ENCODE measurements at regions not wholly inside any gene's neighbourhood (a gene's known extent, or its start where the extent isn't known, plus 50 kb on each side); places are given as distances from the start of the nearest gene placed in this dataset.
"Not testable (repeated sequence)": the region's sequence is repeated elsewhere in the genome, so short reads cannot be mapped to it uniquely, and the experiment has no call there.

DNA sequence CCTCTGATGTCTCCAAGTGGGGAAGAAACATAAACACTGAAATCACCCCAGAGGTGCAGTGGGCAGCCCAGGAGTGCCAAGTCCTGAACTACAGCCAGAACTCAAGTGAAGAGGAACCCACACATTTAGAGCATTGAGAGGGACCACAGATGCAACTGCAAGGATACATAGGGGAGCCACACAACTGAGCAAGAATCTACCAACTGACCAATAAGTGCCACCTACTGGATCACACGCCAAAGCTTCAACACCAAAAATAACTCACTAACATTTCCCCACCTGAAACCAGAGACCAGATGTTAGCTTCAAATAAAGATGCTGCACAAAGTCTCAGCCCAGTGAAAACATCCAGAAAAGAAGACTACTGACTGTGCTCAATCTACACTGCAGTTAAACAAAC, 276.7 kb upstream of the GRIA3 start:
- DNase-seq (ENCODE audit: low read depth in 3 of 3): no peak

DNA sequence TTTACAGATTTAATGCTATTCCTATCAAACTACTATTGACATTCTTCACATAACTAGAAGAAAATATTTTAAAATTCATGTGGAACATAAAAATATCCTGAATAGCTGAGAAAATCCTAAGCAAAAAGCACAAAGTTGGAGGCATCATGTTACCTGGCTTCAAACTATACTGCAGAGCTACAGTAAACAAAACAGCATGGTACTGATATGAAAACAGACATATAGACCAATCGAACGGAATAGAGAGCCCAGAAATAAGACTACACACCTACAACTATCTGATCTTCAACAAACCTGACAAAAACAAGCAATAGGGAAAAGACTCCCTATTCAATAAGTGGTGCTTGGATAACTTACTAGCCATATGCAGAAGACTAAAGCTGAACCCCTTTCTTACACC, 273.4 kb upstream of the GRIA3 start:
- DNase-seq (ENCODE audit: low read depth in 3 of 3): no peak

DNA sequence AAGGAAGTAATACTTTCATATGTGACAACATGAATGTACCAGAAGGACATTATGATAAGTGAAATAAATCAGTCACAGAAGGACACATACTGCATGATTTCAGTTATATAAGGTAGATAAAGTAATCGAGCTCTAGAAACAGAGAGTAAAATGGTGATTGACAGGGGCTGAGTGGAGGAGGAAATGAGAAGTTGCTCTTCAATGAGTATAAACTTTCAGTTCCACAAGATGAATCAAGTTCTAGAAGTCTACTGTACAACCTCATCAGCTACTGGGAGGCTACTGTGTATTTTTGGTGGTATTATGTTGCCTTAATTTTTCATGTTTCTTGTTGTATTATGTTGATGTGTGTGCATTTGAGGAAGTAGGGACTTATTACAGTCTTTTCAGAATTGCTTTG, 270.9 kb upstream of the GRIA3 start:
- DNase-seq (ENCODE audit: low read depth in 3 of 3): no peak

- DNase-seq (ENCODE audit: low read depth in 3 of 3): no peak
Measured at GRCh38 chrX:122913764-122914163, 270.3 kb upstream of the GRIA3 start.

DNA sequence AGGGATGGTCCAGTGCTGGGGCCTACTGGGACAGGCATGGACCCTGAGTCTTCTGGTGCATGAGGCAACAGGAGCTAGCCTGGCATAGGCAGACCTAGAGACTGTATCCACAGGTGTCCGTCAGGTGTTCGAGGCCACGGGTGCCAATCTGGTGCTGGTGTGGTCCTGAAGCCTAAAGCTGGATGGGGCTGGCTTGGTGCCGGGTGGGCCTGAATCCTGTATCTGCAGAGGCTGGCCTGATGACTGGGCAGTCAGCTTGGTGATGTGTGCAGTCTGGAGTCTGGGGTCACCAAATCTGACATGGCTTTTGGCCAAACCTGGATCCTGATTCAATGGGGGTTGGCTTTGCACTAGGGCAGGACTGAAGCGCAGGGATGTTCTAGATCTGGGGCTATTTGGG, 269.8 kb upstream of the GRIA3 start:
- no peak for DNase-seq (ENCODE audit: low read depth in 3 of 3)

- DNase-seq (ENCODE audit: low read depth in 3 of 3): no peak
Measured at GRCh38 chrX:122934131-122934530, 249.9 kb upstream of the GRIA3 start.

DNA sequence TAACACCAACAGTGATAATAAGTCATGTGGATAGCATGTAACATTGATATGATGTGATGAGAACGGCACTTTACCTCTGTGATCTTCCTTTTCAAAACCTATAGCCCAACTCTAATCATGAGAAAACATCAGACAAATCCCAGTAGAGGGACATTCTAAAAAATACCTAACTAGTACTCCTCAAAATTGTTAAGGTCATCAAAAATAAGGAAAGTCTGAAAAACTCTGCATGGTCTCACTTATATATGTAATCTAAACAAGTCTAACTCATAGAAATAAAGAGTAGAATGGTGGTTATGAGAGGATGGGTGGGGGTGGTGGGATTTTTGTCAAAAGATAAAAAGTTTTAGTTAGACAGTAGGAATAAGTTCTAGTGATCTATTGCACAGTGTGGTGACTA, 243.9 kb upstream of the GRIA3 start:
- DNase-seq (ENCODE audit: low read depth in 3 of 3): no peak

DNA sequence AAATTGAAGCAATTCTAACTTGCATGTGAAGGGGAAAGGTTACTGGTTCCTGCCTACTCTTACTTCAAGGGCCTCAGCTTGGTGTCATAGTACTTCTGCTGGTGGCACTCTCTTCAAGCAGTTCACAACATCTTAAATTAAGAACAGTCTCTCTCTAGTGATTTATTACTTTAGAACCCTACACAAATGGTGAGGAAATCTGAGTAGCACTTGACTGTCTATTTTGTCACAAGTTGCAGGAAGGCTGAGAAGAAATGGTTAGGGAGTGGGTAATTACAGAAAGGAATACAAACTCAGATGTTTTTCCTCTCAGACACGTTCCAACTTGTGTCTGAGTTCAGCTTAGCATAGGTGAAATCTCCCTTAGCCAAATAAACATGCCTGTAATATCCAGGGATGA, 242.3 kb upstream of the GRIA3 start:
- DNase-seq (ENCODE audit: low read depth in 3 of 3): no peak

DNA sequence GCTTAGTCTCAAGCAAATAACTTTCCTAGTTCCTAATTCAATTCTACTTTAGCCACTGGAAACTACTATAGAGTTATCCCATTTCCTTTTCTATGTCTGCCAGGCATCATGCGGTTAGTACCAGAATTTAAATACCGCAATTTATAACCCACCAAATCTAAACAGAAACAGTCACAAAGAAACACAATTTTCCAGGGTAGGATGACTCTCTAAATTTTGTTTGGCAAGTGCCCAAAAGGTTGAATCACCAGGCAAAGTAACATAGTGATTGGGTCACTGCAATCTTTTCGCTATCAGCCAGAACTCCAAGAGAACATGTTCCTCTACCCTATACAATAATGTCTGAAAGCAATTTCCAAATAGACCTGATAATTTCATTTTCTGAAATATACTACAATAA, 240.2 kb upstream of the GRIA3 start:
- DNase-seq (ENCODE audit: low read depth in 3 of 3): no peak

GRCh38 chrX:122945328-122945727, 238.8 kb upstream of the GRIA3 start:
- no peak for DNase-seq (ENCODE audit: low read depth in 3 of 3)

DNA sequence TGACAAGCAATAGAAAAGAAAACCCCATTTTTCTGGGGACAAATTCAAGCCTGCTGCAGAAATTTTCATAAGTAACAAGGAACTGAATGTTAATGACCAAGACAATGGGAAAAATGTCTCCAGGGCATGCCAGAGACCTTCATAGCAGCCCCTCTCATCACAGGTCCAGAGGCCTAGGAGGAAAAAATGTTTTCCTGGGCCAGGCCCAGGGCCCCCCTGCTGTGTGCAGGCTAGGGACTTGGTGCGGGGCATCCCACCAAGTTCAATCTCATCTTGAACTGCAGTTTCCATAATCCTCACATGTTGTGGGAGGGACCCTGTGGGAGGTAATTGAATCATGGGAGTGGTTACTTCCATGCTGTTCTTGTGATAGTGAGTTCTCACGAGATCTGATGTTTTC, 211.5 kb upstream of the GRIA3 start:
- DNase-seq (ENCODE audit: low read depth in 3 of 3): no peak

DNA sequence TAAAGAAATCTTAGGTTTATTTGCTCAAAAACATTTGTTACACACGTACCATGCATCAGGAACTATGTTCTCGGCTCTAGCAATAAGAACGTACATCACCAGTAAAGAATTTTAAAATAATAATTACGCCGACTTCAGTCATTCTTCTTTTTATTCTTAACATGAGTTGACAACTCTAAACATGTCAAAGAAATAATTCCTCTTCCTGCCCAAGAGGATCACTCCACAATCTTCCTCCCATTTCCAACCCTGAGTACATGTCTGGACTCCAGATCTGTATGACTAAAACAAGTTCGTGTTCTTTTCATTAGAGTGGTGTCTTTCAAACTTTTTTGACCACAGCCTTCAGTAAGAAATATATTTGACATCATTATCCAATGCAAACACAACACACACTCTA, 201.6 kb upstream of the GRIA3 start:
- DNase-seq (ENCODE audit: low read depth in 3 of 3): no peak

- not testable (repeated sequence) for DNase-seq (ENCODE audit: low read depth in 3 of 3)
Measured at GRCh38 chrX:123002844-123003243, 181.2 kb upstream of the GRIA3 start.

GRCh38 chrX:123013141-123013540, 170.9 kb upstream of the GRIA3 start:
- DNase-seq (ENCODE audit: low read depth in 3 of 3): no peak

DNA sequence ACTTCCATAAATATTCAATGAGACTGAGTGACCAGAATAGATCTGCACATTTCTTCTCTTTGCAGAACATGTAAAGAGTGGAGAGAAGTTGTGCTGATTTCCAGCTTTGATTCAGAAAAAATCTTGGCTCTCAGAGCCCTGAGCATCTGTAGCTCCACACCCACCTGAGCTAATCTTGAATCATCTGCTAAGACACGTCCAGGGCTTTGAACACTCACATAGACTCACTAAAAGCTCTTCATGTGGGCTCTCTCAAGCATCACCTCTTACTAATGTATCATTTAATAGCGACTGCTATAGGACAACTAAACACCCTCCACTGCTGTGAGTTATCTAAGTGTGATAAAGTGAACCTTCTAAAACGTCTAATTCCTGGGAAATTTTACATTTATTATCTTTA, 147.7 kb upstream of the GRIA3 start:
- DNase-seq (ENCODE audit: low read depth in 3 of 3): no peak

- no peak for DNase-seq (ENCODE audit: low read depth in 3 of 3)
Measured at GRCh38 chrX:123049071-123049625, 134.9 kb upstream of the GRIA3 start.

- DNase-seq (ENCODE audit: low read depth in 3 of 3): no peak
Measured at GRCh38 chrX:123060986-123061385, 123.1 kb upstream of the GRIA3 start.

DNA sequence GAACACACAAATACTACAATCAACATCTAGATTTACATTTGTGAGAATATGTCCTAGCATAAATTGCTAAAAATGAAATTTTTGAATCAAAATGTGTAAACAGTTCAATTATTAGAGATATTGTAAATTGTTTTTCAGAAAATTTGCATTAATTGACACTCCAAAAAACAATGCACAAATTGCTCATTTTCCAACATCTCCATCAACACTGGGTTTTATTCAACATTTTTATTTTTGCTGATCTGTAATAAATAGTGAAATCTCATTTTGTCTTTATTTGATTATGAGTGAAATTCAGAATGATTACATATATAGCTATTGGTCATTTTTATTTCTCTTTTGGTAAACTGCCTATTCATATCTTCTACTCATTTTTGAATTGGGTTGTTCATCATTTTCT, 120.0 kb upstream of the GRIA3 start:
- DNase-seq (ENCODE audit: low read depth in 3 of 3): no peak

GRCh38 chrX:123072686-123073385, 111.2 kb upstream of the GRIA3 start:
- no peak for DNase-seq (ENCODE audit: low read depth in 3 of 3)

- DNase-seq (ENCODE audit: low read depth in 3 of 3): no peak
Measured at GRCh38 chrX:123075947-123076561, 108.0 kb upstream of the GRIA3 start.

DNA sequence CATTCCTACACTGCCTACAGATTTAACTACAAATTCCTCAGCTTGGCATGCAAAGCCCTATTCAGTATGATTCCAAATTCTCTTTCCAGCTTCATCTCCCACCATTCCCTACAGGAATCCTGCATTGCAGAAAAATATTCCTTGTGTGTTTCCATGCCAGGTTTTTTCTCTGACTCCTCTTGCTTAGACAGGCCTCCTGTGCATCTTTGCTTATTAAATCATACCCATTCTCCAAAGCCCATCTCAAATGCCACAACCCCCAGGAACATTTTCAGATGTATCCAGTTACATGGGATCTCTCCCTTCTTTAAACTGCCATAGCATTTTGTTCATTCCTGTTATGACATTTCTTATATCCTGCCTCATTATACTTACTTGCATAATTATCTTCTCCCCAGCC, 106.4 kb upstream of the GRIA3 start:
- no peak for DNase-seq (ENCODE audit: low read depth in 3 of 3)

DNA sequence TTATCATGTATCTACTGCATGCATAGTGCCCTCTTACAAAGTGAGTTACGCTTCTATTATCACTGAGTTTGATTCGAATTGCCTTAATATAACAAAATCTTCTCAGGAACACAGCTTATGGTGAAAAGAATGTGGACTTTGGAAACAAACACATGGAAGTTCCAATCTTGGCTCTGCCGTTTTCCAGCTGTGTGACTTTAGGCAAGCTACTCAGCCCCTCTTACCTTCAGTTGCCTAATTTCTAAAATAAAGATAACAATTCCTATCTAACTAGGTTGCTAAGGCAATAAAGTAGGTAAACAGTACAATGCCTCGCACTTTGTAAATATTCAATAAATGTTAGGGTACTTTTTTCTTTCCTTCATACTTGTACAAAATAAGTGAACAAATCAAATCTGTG, 104.0 kb upstream of the GRIA3 start:
- DNase-seq (ENCODE audit: low read depth in 3 of 3): no peak

DNA sequence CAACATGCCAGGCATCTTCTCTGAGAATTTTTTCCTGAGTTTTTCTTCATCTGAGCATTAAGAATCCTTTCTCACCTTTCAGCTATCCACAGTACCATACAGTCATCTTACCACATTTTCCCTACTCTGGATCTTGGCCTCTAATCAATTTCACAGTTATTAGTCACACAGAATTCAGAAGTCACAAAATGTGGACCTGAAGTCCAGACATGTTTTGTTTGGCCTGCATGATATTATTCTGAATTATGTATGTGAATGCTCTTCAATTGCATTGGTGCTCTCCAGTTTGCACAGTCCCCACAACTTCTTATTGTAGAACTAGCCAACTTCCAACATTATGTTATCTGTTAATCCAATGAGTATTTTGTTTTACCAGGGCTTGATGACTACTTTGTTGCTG, 102.3 kb upstream of the GRIA3 start:
- DNase-seq (ENCODE audit: low read depth in 3 of 3): no peak

DNA sequence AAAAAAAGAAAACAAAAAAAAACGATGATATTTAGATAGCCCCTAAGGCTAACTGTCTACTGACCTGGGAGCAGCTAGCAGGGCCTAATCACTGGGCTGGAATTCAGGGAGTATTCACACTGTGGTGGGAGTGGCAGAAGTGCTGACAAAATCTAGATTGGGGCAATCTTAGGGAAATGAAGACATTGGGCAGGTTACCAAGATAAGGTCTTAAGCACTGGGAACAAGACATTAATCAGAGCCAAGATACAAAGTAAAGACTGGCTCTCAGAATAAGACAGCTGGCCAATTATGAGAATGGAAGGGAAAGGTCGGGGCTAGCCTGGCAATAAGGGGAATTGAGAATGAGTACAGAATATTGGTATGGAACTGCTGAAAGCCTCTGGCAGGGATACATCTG, 100.2 kb upstream of the GRIA3 start:
- no peak for DNase-seq (ENCODE audit: low read depth in 3 of 3)
